ENCODE measurements at regions not wholly inside any gene's neighbourhood (a gene's known extent, or its start where the extent isn't known, plus 50 kb on each side); places are given as distances from the start of the nearest gene placed in this dataset.

DNA sequence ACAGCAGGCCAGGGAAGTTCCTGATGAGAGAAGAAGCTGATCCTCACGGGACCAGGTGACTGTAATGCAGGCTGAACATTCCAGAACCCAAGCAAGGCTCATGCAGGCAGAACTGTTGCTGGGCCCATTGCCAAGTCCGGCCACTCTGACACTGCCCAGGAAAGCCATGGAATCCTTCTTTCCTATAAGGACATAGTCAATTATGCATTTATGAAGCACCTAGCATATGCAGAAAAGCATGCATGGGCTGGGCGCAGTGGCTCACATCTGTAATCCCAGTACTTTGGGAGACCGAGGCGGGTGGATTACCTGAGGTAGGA is 83.7 kb upstream of the SLC1A3 start:
- no peak for TF ChIP-seq CTCF (optimal IDR thresholded peaks at IDR 0.05 in 1 of 3, IDR thresholded peaks at IDR 0.05 in 1 of 3, conservative IDR thresholded peaks at IDR 0.05 in 1 of 3; ENCODE audit: extremely low read depth in 1 of 3, insufficient read depth in 2 of 3, low read length in 3 of 3)
- TF ChIP-seq EZH2 (IDR thresholded peaks at IDR 0.05; ENCODE audit: low read length), result no peak

All from keratinocyte (primary cell).